H1 (cell line): ENCODE measurements at regions not wholly inside any gene's neighbourhood (a gene's known extent, or its start where the extent isn't known, plus 50 kb on each side); places are given as distances from the start of the nearest gene placed in this dataset.

Experiments
- CBX5 ChIP-seq: fragments of 300-800, 300-1000 bp; sonication (generic); IDR thresholded peaks from 2 replicates; pipeline ENCODE4 v1.7.1; 2016; ENCODE audit warnings: antibody characterized with exemption, low read length, low read depth
- CTCF ChIP-seq, 3 experiments: IDR thresholded peaks; 1 replicate in 2 of 3; 2 replicates in 1 of 3; pipeline versions ENCODE4 v1.5.1 to v1.6.1; 2011; ENCODE audit warnings: low read length in 3 of 3, mild to moderate bottlenecking in 3 of 3, inconsistent platforms in 2 of 3, low read depth in 1 of 3, moderate library complexity in 1 of 3; ENCODE audit not compliant: insufficient read depth in 1 of 3; ENCODE audit errors: control extremely low read depth in 1 of 3
- EP300 ChIP-seq, 2 experiments: IDR thresholded peaks; 1 replicate in 1 of 2; 2 replicates in 1 of 2; pipeline ENCODE4 v1.6.1; 2011 to 2012; ENCODE audit warnings: low read depth in 2 of 2, low read length in 2 of 2, mild to moderate bottlenecking in 2 of 2, borderline replicate concordance in 1 of 2, inconsistent platforms in 1 of 2, moderate library complexity in 1 of 2
- EZH2 ChIP-seq: fragments of 200-600 bp; sonication (generic); IDR thresholded peaks from 2 replicates; pipeline ENCODE4 v1.7.1; 2012; ENCODE audit warnings: low read depth, mild to moderate bottlenecking, moderate library complexity, low read length, inconsistent platforms; ENCODE audit not compliant: severe bottlenecking
- HDAC2 ChIP-seq, 2 experiments: fragments of 300-600 bp in 1 of 2; sonication (generic) in 1 of 2; IDR thresholded peaks; 2 replicates each; pipeline ENCODE4 v1.6.1; 2011 to 2012; ENCODE audit warnings: low read depth in 2 of 2, low read length in 2 of 2, mild to moderate bottlenecking in 2 of 2, moderate library complexity in 2 of 2, borderline replicate concordance in 1 of 2, inconsistent platforms in 1 of 2
- HDAC6 ChIP-seq: IDR thresholded peaks from one replicate; pipeline ENCODE4 v1.7.1; 2012; ENCODE audit warnings: low read depth, mild to moderate bottlenecking, inconsistent platforms, low read length, moderate library complexity
- POLR2A ChIP-seq, 2 experiments: IDR thresholded peaks; 1 replicate in 1 of 2; 2 replicates in 1 of 2; pipeline ENCODE4 v1.6.1; 2011; ENCODE audit warnings: low read depth in 2 of 2, low read length in 2 of 2, mild to moderate bottlenecking in 2 of 2; ENCODE audit errors: control extremely low read depth in 1 of 2
- SP4 ChIP-seq: IDR thresholded peaks from 2 replicates; pipeline ENCODE4 v1.6.1; 2012; ENCODE audit warnings: low read length, inconsistent platforms

GRCh38 chr7:118449797-118450567, 225.5 kb downstream of the ANKRD7 start:
- TF ChIP-seq CTCF (IDR thresholded peaks at IDR 0.05; ENCODE audit: control extremely low read depth in 1 of 3, insufficient read depth in 1 of 3, low read depth in 1 of 3, low read length in 3 of 3) (no peak), CBX5 (no peak), EP300 (IDR thresholded peaks at IDR 0.05; ENCODE audit: borderline replicate concordance in 1 of 2, low read depth in 2 of 2, low read length in 2 of 2) (no peak), SP4 (no peak), EZH2 (no peak), HDAC2 (IDR thresholded peaks at IDR 0.05; ENCODE audit: borderline replicate concordance in 1 of 2, low read depth in 2 of 2, low read length in 2 of 2) (no peak), HDAC6 (no peak), POLR2A (IDR thresholded peaks at IDR 0.05; ENCODE audit: control extremely low read depth in 1 of 2, low read depth in 2 of 2, low read length in 2 of 2) (no peak)
